ENCODE measurements at regions not wholly inside any gene's neighbourhood (a gene's known extent, or its start where the extent isn't known, plus 50 kb on each side); places are given as distances from the start of the nearest gene placed in this dataset.
A peak's percentile ranks its signal among the peaks of the same experiment; 100 is the strongest.
"Not testable (repeated sequence)": the region's sequence is repeated elsewhere in the genome, so short reads cannot be mapped to it uniquely, and the experiment has no call there.

DNA sequence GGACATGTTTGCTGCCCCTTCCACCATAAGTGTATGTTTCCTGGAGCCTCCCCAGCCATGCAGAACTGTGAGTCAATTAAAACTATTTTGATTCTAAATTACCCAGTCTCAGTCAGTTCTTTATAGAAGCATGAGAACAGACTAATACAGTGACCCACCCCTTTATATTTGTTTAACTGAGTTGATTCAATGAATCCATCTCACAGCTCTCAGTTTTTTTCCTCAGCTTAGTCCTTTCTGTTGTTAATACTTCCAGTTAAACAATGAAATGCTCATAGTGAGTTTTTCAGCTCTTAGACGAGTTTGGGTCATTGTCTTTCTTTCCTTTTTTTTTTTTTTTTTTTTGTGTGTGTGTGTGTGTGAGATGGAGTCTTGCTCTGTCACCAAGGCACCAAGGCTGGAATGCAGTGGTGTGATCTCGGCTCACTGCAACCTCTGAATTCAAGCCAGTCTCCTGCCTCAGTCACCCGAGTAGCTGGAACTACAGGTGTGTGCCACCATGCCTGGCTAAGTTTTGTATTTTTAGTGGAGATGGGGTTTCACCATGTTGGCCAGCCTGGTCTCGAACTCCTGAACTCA, 627.4 kb downstream of the SPATA31A7 start:
- DNase-seq: not testable (repeated sequence)

DNA sequence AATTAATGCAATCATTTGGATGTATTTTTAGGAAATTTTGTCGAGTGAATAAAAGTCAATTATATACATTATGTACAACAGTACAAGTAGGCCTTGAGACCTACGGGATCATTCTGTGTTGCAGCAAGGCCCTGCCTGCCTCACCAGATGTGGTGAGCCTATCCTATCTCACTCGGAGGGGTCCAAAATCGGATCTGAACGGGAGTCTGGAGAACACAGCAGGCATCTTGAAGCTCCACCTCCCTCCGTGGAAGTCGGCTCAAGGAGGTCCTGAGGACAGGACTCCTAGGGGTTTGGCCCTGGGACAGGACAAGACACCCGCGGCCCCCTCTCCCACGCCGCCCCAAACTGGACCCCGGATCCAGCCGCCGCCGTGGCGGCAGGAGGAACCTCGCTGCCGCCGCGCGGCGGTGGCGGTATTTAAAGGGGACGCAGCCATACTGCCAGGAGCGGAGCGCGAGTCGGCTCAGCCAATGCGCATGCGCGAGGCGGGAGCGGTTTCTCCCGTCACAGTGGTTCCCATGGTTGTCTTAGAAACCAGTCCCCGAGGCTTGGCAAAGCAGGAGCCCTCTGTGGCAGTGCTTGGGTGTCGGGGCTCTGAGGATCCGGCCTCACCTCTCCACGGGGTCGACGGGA, 663.9 kb downstream of the SPATA31A7 start:
- peak; percentile 95 for DNase-seq

DNA sequence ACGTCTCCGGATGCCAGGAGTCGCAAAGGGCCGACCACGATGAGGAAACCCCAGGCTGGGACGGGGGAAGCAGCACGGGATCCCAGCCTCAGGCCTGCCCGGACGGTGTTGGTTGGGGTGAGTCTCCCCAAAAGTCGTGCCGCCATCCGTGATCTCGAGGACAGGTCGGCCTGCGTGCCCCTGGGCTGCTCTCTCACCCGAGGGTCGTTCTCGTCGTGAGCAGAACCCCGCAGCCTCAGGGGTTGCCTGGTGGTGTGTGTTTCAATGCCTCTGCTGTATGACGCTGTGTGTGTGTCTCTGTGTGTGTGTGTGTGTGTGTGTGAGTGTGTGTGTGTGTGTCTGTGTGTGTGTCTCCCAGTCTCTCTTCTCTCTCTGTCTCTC, 664.4 kb downstream of the SPATA31A7 start:
- DNase-seq: peak; percentile 48

DNA sequence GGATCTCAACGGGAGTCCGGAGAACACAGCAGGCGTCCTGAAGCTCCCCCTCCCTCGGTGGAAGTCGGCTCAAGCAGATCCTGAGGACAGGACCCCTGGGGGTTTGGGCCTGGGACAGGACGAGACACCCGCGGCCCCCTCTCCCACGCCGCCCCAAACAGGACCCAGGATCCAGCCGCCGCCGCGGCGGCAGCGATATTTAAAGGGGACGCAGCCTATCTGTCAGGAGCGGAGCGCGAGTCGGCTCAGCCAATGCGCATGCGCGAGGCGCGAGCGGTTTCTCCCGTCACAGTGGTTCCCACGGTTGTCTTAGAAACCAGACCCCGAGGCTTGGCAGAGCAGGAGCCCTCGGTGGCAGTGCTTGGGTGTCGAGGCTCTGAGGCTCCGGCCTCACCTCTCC, 666.4 kb downstream of the SPATA31A7 start:
- DNase-seq: not testable (repeated sequence)

DNA sequence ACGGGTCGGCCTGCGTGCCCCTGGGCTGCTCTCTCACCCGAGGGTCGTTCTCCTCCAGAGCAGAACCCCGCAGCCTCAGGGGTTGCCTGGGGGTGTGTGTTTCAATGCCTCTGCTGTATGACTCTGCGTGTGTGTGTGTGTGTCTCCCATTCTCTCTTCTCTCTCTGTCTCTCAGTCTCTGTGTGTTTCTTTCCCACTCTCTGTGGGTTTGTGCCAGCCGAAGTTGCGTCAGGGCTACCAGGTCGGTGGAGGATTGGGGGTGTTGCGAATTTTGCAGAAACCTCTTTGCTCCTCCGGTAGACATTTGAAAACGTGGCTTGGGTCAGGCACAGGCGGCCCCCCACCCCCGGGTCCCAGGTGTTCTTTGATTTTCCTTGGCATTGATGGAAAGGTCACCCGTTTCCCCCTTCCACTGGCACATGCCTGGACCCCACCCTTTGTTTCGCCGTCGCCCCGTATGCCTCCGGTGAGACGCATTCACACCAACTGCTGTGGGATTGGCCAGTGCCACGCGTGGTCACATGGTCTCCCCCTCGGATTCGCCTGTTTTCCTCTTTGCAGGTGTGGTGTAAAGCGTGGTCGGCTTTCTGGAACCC, 667.1 kb downstream of the SPATA31A7 start:
- DNase-seq: not testable (repeated sequence)

DNA sequence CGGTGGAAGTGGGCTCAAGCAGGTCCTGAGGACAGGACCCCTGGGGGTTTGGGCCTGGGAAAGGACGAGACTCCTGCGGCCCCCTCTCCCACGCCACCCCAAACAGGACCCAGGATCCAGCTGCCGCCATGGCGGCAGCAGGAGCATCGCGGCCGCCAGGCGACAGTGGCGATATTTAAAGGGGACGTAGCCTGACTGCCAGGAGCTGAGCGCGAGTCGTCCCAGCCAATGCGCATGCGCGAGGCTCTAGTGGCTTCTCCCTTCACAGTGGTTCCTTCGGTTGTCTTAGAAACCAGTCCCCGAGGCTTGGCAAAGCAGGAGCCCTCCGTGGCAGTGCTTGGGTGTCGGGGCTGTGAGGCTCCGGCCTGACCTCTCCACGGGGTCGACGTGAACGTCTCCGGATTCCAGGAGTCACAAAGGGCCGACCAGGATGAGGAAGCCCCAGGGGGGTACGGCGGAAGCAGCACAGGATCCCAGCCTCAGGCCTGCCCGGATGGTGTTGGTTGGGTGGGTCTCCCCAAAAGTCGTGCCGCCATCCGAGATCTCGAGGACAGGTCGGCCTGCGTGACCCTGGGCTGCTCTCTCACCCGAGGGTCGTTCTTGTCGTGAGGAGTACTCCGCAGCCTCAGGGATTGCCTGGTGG, 668.0 kb downstream of the SPATA31A7 start:
- not testable (repeated sequence) for DNase-seq

DNA sequence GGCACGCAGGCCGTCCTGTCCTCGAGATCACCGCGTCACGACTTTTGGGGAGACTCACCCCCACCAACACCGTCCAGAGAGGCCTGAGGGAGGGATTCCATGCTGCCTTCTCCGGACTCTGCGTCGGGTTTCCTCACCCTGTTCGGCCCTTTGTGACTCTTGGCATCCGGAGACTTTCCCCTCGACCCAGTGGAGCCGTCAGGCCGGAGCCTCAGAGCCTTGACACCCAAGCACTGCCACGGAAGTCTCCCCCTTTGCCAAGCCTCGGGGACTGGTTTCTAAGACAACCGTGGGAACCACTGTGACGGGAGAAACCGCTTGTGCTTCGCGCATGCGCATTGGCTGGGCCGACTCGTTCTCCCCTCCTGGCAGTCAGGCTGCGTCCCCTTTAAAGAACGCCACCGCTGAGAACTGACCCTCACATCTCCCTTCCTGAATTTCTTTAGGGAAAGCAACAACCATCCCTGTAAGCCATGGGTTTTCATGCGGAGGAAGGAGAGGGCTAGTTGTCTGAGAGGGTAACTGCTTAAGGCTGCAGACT, 672.7 kb downstream of the SPATA31A7 start:
- DNase-seq: peak; percentile 77

DNA sequence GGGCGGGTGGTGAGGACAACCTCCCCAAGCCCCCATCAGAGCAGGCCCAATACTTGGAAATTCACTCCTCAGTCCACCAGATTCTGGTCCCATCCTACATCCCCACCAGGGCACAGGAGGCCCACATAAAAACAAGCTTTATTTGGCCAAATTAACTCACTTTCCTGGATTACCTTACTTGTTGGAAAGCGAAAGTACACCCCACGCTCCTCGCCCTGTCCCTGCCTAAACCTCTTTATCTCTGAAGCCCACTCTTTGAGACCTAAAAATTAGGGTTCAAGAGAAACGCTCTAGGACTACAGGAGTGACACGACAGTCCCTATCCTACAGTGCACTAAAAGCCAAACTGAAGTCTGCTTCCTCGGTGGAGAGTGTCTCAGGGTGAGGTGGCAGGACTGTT, 674.6 kb downstream of the SPATA31A7 start:
- DNase-seq: not testable (repeated sequence)

DNA sequence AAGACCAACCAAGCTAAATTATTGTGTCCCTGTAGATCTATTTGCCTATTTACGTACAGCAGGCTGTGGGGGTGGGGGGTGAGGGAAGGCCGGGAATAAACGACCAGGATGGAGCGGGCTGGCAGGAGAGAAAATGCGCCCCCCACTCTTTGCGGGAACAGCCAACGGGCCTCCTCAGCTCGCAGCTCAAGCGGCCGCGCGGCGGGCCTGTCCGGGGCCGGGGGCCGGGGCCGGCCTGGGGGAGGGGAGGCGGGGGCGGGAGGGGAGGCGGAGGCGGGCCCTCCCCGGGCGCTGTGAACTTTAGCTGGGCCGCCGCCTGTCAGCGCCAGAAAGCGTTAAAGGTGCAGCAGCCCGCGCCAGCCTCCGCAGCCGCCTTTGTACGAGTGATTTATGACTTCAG, 679.1 kb downstream of the SPATA31A7 start:
- DNase-seq: not testable (repeated sequence)

DNA sequence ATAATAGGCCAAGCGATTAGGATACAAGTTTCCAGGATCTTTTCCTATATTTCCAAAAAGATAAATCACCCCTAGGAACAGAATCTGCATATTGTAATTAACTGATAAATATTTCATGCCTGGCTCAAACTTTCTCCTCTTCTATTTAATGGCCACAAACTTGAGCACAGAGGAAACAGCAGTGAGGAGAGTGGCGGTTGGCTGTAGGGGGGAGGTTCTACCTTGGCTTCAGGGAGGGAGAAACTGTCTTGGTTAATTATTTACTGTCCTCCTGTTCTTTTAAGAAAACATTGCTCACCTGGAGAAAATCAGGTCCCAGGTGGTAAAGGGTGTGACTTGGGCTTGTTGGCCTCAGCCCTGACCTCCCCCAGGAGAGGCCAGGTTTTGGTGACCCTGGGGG, 682.5 kb downstream of the SPATA31A7 start:
- not testable (repeated sequence) for DNase-seq
